ENCODE measurements at regions not wholly inside any gene's neighbourhood (a gene's known extent, or its start where the extent isn't known, plus 50 kb on each side); places are given as distances from the start of the nearest gene placed in this dataset.
"Not testable (repeated sequence)": the region's sequence is repeated elsewhere in the genome, so short reads cannot be mapped to it uniquely, and the experiment has no call there.

DNA sequence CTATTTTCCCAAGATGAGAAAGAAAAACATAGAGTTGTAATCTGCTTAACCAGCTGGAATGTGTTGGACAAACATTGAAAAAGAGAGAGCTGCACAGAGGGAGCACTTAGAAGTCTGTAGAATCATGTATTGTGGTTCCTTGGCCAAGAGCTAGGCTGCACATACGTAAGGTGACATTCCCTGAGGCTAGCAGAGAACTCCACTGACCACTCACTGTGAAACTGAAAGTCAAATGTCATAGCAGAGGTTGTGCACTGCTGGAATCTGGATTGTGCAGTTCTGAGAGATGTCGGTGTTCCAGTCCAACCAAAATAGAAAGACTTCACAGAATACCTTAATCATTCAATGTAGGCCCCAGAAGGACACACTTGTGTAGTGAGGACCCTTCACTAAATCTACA lies 772.8 kb upstream of the RAG2 start:
- DNase-seq = no peak

DNA sequence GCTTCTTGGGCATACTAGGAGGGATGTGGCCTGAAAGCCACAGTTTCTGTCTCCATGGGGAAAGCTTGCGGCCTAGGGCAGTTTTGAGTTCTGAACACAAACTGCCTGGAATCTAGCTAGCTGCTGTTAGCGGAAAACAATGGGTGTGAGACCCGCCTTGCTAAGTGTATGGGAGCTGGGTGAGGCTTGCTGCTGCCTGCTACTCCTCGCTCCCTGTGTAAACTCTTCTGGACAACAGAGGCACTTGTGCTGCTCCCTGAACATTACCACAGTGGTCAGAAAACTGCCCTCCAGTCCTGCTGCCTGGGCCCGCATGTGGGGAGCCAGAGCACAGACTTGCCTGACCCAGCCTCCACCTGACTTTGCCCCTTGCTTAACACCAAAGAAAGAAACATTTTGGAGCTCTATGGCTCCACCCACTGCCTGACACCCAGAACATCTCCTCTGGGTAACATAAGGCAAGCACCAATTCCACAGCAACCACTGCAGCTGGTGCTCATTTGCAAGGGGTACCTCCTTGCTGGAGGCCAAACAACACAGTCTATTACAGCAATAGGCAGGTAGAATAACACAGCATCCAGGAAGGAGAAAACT lies 766.3 kb upstream of the RAG2 start:
- DNase-seq = no peak

GRCh38 chr11:37353192-37353591 lies 755.2 kb upstream of the RAG2 start:
- no peak for DNase-seq

GRCh38 chr11:37352485-37352884 lies 754.4 kb upstream of the RAG2 start:
- DNase-seq = no peak

DNA sequence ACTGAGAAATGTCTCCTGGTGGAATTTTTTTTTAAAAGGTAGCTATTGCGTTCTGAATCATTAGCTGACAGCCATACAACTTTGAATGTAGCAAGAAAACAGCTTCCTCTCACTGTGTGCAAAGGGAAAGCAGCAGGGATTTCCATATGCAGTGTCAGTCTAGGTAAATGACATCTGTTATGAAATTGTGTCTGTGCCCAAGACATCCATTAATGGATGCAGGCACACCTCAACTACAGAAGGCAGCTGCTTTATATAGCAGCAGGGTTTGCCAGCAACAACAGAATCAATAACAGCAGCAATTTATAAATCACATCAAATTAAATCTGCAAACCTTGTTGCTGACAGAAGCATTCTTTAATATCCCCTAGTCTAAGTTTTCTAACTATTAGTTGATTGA lies 745.3 kb upstream of the RAG2 start:
- DNase-seq = no peak

GRCh38 chr11:37336401-37336800 lies 738.4 kb upstream of the RAG2 start:
- DNase-seq = no peak

- no peak for DNase-seq
These were observed 735.3 kb upstream of the RAG2 start for GRCh38 chr11:37333345-37333744.

GRCh38 chr11:37323843-37324242 lies 725.8 kb upstream of the RAG2 start:
- no peak for DNase-seq

- no peak for DNase-seq
These were observed 724.5 kb upstream of the RAG2 start for GRCh38 chr11:37322333-37323194.

DNA sequence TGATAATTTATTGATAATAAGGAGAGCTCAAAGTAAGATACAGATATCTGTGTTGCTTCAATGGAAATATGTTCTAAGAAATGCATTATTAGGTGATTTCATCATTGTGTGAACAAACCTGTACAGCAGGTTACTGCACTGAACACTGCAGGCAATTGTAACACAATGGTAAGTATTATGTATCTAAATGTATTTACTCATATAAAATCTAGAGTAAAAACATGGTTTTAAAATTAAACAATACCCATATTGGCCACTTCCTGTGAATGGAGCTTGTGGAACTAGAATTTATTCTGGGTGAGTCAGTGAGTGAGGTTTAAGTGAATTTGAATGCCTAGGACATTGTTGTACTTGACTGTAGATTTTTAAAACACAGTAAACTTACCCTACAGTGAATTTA lies 722.9 kb upstream of the RAG2 start:
- peak; percentile 13 for DNase-seq

DNA sequence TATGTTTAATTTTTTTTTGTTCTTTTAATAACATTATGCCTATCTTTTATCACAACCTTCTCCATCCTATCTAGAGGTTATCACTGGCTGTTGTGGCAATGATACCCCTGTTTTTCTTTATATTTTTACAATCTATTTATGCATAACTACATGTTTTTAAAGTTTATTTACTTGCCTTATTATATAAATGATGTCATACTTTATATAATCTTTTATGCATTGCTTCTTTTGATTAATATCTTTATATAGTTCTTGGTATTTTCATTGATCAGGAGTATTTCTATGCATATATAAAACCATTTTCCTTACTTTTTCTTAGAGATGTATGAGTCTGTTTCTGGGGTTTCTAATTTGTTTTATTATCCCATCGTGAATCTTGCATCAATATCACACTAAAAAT lies 719.8 kb upstream of the RAG2 start:
- no peak for DNase-seq

DNA sequence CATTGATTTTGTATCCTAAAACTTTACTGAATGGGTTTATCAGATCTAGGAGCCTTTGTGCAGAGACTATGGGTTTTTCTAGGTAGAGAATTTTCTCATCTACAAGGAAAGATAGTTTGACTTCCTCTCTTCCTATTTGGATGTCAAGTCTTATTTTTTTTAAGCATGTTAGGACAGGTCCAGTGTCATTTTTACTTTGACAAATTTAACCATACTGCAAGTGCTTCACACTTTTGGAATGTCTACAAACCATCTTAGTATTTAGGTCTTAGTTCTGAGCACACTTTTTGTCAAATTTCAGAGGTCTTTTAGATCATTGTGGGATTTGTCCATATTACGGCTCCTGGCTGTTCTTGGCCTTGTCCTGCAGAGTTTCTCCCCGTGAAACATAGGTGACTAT lies 715.2 kb upstream of the RAG2 start:
- no peak for DNase-seq

GRCh38 chr11:37306563-37306962 lies 708.5 kb upstream of the RAG2 start:
- no peak for DNase-seq

DNA sequence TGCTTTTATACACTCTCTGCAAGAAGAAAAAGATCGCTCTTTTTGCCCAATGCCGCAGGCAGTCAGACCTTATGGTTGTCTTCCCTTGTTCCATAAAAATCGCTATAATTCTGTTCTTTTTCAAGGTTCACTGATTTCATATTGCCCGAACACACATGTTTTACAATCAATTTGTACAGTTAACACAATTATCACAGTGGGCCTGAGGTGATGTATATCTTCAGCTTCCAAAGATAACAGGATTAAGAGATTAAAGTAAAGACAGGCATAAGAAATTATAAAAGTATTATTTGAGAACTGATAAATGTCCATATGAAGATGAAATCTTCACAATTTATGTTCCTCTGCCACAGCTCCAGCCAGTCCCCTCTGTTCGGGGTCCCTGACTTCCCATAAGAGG lies 703.4 kb upstream of the RAG2 start:
- not testable (repeated sequence) for DNase-seq

- DNase-seq = no peak
These were observed 700.1 kb upstream of the RAG2 start for GRCh38 chr11:37298173-37298572.

GRCh38 chr11:37286890-37287289 lies 688.9 kb upstream of the RAG2 start:
- no peak for DNase-seq

DNA sequence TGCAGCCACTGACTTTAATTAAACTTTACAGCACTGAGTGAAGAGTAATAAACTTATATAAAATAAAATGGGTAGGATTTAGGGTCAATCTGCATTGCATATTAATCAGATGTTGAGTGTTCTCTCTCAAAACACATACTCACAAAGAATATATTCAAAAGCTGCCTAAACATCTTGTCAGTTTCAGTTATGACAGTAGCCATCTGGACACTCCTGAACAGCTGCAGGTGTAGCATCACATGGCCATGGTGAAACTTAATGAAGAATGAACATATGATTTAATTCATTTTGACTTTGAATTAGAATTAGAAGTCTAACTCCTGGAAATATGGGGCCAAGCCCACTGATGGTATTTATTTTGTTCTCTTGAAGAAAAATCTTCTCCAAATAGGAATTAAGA lies 684.3 kb upstream of the RAG2 start:
- DNase-seq = no peak

- DNase-seq = no peak
These were observed 682.2 kb upstream of the RAG2 start for GRCh38 chr11:37280200-37280599.

DNA sequence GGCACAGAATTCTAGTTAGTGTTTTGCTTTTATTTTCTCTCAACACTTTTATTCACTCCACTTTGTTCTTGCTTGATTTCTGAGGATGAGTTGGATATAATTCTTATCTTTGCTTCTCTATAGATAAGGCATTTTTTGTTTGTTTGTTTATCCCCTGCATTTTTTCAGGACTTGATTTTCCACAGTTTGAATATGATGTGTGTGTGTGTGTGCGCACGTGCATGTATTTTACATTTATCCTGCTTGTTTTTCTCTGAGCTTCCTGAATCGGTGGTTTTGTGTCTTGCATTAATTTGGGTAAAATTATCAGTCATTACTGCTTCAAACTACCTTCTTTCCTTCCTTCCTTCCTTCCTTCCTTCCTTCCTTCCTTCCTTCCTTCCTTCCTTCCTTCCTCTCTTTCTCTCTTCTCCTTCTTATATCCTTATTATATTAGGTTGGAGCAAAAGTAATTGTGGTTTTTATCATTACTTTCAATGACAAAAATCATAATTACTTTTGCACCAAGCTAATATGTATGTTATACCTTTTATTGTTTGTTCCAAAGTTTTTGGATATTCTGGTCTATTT lies 679.9 kb upstream of the RAG2 start:
- no peak for DNase-seq

GRCh38 chr11:37264783-37265182 lies 666.7 kb upstream of the RAG2 start:
- no peak for DNase-seq

GRCh38 chr11:37264060-37264459 lies 666.0 kb upstream of the RAG2 start:
- no peak for DNase-seq

DNA sequence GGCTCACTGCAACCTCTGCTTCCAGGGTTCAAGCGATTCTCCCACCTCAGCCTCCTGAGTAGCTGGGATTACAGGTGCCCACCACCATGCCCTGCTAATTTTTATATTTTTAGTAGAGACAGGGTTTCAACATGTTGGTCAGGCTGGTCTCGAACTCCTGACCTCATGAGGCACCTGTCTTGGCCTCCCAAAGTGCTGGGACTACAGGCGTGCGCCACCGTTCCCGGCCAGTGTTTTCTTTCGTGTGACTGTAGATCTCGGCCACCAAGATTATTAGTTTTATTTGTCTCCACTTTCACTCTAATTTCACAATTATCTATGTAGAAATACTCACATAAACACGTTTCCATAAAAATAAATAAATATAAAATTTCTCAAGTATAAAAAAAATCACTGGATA lies 665.4 kb upstream of the RAG2 start:
- DNase-seq = not testable (repeated sequence)

DNA sequence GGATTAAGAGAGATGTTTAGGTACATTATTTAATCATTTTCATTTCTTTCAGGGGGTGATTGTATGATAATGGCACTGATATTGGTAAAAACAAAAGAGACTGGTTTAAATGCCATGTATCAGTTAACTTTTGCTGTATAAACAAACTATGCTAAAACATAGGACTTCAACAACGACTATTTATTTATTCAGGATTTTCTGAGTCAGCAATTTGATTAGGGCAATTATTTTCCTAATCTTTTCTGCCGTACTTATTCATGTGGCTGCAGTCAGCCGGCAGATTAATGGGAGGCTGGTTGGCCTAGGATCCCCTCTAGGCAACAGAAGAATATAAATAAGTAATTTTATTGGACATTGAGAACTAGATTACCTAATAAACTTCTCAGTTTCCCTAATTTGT lies 661.7 kb upstream of the RAG2 start:
- no peak for DNase-seq

DNA sequence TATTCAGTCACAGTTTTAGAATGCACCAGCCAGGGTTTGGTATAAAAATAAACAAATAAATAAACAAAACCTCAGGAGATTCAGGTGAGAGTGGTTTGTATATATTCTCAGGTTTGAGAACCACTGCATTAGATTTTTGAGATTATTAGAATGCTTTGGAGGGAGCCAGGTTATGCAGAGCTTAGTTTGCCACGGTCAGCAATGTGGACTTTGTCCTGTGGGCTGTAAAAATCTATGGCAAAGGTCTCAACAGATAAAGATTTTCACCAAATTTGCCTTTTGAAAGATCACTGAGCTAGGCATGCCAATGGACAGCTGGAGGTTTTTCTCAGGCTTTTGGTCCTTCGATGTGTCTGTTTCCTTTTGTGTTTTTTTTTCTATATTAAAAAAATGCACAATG lies 650.1 kb upstream of the RAG2 start:
- no peak for DNase-seq
